ENCODE measurements at regions not wholly inside any gene's neighbourhood (a gene's known extent, or its start where the extent isn't known, plus 50 kb on each side); places are given as distances from the start of the nearest gene placed in this dataset.

DNA sequence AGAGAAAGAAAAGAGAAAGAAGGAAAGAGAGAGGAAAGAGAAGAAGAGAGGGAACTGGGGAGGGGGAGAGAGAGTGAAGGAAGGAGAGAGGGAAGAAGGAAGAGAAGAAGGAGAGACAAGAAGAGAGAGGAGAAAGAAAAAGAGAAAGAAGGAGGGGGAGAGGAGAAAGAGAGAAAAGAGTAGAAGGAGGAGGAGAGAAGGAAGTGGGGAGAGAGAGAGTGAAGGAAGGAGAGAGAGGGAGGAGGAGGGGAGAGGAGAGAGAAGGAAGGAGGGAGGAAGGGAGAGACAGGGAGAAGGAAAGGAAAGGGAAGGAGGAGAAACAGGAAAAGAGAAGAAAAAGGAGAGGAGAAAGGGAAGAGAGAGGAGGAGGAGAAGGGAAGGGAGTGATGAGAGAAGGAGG lies 208.5 kb downstream of the MAF start:
- Histone ChIP-seq H3K4me3 (no peak overlapping the region), H3K27ac (no peak overlapping the region), H3K9me3 (no peaks in the 10 kb centered on the region), H3K36me3 (no peaks in the 10 kb centered on the region), H3K27me3 (no peaks in the 10 kb centered on the region), H3K4me1 (no peaks in the 10 kb centered on the region)
- no peak for TF ChIP-seq EP300 (IDR thresholded peaks at IDR 0.05)
- TF ChIP-seq POLR2A (IDR thresholded peaks at IDR 0.05) = no peak
- TF ChIP-seq POLR2AphosphoS5 (IDR thresholded peaks at IDR 0.05) = no peak
- TF ChIP-seq, protein P1, sequence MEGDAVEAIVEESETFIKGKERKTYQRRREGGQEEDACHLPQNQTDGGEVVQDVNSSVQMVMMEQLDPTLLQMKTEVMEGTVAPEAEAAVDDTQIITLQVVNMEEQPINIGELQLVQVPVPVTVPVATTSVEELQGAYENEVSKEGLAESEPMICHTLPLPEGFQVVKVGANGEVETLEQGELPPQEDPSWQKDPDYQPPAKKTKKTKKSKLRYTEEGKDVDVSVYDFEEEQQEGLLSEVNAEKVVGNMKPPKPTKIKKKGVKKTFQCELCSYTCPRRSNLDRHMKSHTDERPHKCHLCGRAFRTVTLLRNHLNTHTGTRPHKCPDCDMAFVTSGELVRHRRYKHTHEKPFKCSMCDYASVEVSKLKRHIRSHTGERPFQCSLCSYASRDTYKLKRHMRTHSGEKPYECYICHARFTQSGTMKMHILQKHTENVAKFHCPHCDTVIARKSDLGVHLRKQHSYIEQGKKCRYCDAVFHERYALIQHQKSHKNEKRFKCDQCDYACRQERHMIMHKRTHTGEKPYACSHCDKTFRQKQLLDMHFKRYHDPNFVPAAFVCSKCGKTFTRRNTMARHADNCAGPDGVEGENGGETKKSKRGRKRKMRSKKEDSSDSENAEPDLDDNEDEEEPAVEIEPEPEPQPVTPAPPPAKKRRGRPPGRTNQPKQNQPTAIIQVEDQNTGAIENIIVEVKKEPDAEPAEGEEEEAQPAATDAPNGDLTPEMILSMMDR (IDR thresholded peaks at IDR 0.05) = no peak
- no peak for DNase-seq (ENCODE audit: low spot score in 2 of 2)

DNA sequence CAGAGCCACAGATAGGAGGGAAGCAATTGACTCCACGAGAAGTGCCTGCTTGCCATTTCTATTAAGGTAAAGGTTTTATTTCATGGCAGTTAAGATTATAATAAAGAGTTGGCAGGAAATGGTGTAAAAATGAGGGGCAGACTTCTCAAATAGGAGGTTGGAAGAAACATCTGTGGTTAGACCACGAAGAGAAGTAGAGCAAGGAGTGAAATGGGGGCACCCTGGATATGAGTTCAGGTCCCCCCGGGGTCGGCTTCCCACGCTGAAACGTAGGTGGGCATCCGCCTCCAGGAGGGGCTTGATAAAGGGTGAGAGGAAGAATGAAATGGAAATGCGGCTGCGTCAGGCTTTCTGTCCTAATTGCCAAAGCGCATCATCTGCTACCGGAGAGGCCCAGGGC lies 209.1 kb downstream of the MAF start:
- Histone ChIP-seq H3K4me1 (no peaks in the 10 kb centered on the region), H3K27me3 (no peaks in the 10 kb centered on the region), H3K27ac (no peak overlapping the region), H3K9me3 (no peaks in the 10 kb centered on the region), H3K36me3 (no peaks in the 10 kb centered on the region), H3K4me3 (no peak overlapping the region)
- DNase-seq (ENCODE audit: low spot score in 2 of 2) = no peak
- no peak for TF ChIP-seq POLR2A (IDR thresholded peaks at IDR 0.05)
- no peak for TF ChIP-seq POLR2AphosphoS5 (IDR thresholded peaks at IDR 0.05)
- TF ChIP-seq EP300 (IDR thresholded peaks at IDR 0.05) = no peak
- TF ChIP-seq, protein P1 (IDR thresholded peaks at IDR 0.05) = no peak
- WGBS = 89% methylated on average over 11 of the region's 11 CpGs

DNA sequence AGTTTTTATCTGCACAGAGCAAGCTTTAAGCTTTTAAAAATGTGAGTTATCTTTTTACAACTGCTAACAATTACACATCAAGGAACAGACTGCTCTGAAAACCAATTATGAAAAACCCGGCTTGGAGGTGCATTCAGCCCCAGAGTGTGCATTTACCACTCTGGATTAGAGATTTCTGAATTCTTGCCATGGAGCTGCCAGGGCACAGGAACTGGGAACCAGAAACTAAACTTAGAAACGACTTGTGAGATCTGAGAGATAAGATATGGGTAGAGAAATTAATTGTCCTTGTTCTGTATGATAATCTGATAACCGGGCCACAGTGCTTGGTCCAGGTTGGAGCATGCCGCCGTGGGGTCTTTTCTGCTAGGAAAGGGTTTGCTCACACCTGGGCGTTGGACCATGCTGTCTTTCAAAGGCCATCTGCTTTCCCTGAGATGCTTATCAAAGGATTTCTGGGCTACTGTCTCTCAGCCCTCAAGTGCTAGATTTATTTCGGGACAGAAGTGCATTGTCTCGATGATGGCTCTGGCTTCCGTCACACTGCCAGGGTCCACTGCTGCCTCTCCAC lies 210.0 kb downstream of the MAF start:
- no peaks in the 10 kb centered on the region for H3K36me3 ChIP-seq
- TF ChIP-seq POLR2AphosphoS5 (IDR thresholded peaks at IDR 0.05) = no peak
- TF ChIP-seq, protein P1 (IDR thresholded peaks at IDR 0.05) = no peak
- TF ChIP-seq EP300 (IDR thresholded peaks at IDR 0.05) = no peak
- TF ChIP-seq POLR2A (IDR thresholded peaks at IDR 0.05) = no peak
- H3K4me1 ChIP-seq = no peaks in the 10 kb centered on the region
- H3K27ac ChIP-seq = no peak overlapping the region
- WGBS = 59% methylated on average over 9 of the region's 9 CpGs
- H3K4me3 ChIP-seq = no peak overlapping the region
- DNase-seq (ENCODE audit: low spot score in 2 of 2) = no peak
- H3K27me3 ChIP-seq = no peaks in the 10 kb centered on the region
- H3K9me3 ChIP-seq = no peaks in the 10 kb centered on the region

DNA sequence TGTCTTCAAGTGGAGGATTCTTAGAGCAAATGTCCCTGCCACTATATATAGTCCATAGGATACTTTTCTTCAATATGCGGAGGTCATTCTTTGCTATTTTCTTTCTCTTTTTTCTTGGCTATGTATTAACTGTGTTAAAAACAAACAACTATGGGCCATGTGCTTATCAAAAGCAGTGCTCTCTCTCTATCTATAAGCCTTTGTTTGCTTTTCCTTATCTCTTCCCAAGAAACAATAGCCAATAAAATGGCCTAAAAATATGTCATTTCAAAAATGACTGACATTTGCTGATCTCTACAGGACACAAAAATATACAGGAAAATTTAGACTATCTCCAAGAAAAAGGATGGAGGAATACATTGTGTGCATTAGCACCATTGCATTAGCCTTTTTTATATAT lies 212.1 kb downstream of the MAF start:
- no peak for DNase-seq (ENCODE audit: low spot score in 2 of 2)
- no peaks in the 10 kb centered on the region for H3K36me3 ChIP-seq
- H3K27me3 ChIP-seq = no peaks in the 10 kb centered on the region
- WGBS = 98% methylated on average over 1 of the region's 1 CpG
- H3K4me3 ChIP-seq = no peak overlapping the region
- H3K9me3 ChIP-seq = no peaks in the 10 kb centered on the region
- TF ChIP-seq POLR2AphosphoS5 (IDR thresholded peaks at IDR 0.05) (no peak), EP300 (IDR thresholded peaks at IDR 0.05) (no peak), POLR2A (IDR thresholded peaks at IDR 0.05) (no peak)
- TF ChIP-seq, protein P1 (IDR thresholded peaks at IDR 0.05) = no peak
- no peak overlapping the region for H3K27ac ChIP-seq
- no peaks in the 10 kb centered on the region for H3K4me1 ChIP-seq

DNA sequence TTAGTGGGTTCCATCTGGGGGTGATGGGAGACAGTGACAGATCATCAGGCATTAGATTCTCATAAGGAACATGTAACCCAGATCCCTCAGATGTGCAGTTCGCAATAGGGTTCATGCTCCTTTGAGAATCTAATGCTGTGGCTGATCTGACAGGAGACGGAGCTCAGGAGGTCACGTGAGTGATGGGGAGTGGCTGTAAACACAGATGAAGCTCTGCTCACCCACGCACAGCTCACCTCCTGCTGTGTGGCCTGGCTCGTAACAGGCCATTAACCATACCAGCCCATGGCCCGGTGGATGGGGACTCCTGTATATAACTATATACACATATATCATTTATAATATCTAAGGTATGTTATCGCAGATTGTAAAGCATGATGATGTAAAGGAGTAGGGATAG lies 214.2 kb downstream of the MAF start:
- H3K27me3 ChIP-seq = no peaks in the 10 kb centered on the region
- 94% methylated on average over 7 of the region's 7 CpGs for WGBS
- H3K9me3 ChIP-seq = no peaks in the 10 kb centered on the region
- H3K4me3 ChIP-seq = no peak overlapping the region
- H3K36me3 ChIP-seq = no peaks in the 10 kb centered on the region
- peaks cover 5% of the 10 kb centered on the region for H3K4me1 ChIP-seq
- no peak overlapping the region for H3K27ac ChIP-seq
- no peak for TF ChIP-seq POLR2AphosphoS5 (IDR thresholded peaks at IDR 0.05)
- DNase-seq (ENCODE audit: low spot score in 2 of 2) = no peak

DNA sequence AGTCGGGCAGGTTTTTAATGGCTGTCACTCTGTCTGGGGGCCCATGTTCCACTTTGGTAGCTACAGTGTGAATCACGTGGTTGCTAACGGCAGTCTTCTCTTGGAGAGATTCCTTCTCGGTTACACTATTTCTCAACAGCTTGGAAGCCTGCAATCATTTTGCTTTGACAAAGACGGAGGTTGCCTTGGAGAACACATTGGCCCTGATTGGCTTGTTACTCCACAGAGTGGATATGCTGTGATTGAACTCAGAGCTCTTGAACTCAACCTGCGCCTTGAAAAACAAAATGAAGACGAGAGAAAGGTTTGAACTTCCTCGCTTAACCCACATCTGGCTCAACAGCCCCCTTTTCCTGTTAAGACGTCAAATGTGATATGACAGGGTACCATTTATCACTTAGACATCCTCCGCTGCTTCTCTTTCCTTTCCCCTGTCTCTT lies 218.9 kb downstream of the MAF start:
- no peak for DNase-seq (ENCODE audit: low spot score in 2 of 2)
- H3K36me3 ChIP-seq = no peaks in the 10 kb centered on the region
- peak overlapping the region; percentile 36 for H3K27ac ChIP-seq
- H3K4me3 ChIP-seq = peak overlapping the region; percentile 3
- H3K9me3 ChIP-seq = no peaks in the 10 kb centered on the region
- H3K4me1 ChIP-seq = peaks cover 23% of the 10 kb centered on the region
- no peaks in the 10 kb centered on the region for H3K27me3 ChIP-seq
- WGBS = 44% methylated on average over 10 of the region's 10 CpGs
- no peak for TF ChIP-seq EP300 (IDR thresholded peaks at IDR 0.05)
- no peak for TF ChIP-seq POLR2A (IDR thresholded peaks at IDR 0.05)
- no peak for TF ChIP-seq POLR2AphosphoS5 (IDR thresholded peaks at IDR 0.05)
- TF ChIP-seq, protein P1 (IDR thresholded peaks at IDR 0.05) = no peak
